Astrocyte (in vitro differentiated cells and primary cell): ENCODE measurements at regions not wholly inside any gene's neighbourhood (a gene's known extent, or its start where the extent isn't known, plus 50 kb on each side); places are given as distances from the start of the nearest gene placed in this dataset.

Source experiments
- DNase-seq: peaks from one replicate; pipeline ENCODE4 v3.0.0-alpha.2; 2010; ENCODE audit warnings: low read depth
- FAIRE-seq: peaks from 2 replicates; lab custom pipeline; 2011; peaks lifted over from hg19 to GRCh38; lab: Jason Lieb, UNC
- H2AFZ ChIP-seq: 2 replicates; pipeline ENCODE4 v1.6.0; 2012; ENCODE audit warnings: low read depth, low read length, inconsistent platforms
- H3K27ac ChIP-seq: 2 replicates; pipeline ENCODE4 v1.5.1; 2011; ENCODE audit warnings: low read depth, low read length, inconsistent platforms
- H3K27me3 ChIP-seq: 2 replicates; pipeline ENCODE4 v1.6.0; 2011; ENCODE audit warnings: low read length, inconsistent platforms; ENCODE audit not compliant: insufficient read depth
- H3K36me3 ChIP-seq: 2 replicates; pipeline ENCODE4 v1.5.1; 2011; ENCODE audit warnings: low read length, inconsistent platforms; ENCODE audit not compliant: insufficient read depth
- H3K4me1 ChIP-seq: 2 replicates; pipeline ENCODE4 v1.5.1; 2011; ENCODE audit warnings: low read length, inconsistent platforms; ENCODE audit not compliant: insufficient read depth
- H3K4me2 ChIP-seq: 2 replicates; pipeline ENCODE4 v1.6.0; 2012; ENCODE audit warnings: low read length, inconsistent platforms
- H3K4me3 ChIP-seq: 2 replicates; pipeline ENCODE4 v1.5.1; 2011; ENCODE audit warnings: low read depth, mild to moderate bottlenecking, low read length, inconsistent platforms; ENCODE audit not compliant: insufficient read depth
- H3K79me2 ChIP-seq: 2 replicates; pipeline ENCODE4 v1.6.0; 2012; ENCODE audit warnings: mild to moderate bottlenecking, low read length, inconsistent platforms; ENCODE audit not compliant: insufficient read depth
- H3K9ac ChIP-seq: 2 replicates; pipeline ENCODE4 v1.6.0; 2012; ENCODE audit warnings: mild to moderate bottlenecking, low read length, inconsistent platforms
- H3K9me3 ChIP-seq: 2 replicates; pipeline ENCODE4 v1.5.1; 2012; ENCODE audit warnings: low read depth, mild to moderate bottlenecking, low read length, inconsistent platforms; ENCODE audit not compliant: insufficient read depth
- H4K20me1 ChIP-seq: 2 replicates; pipeline ENCODE4 v1.6.0; 2012; ENCODE audit warnings: low read length, inconsistent platforms; ENCODE audit not compliant: insufficient read depth
- H3K27ac Mint-ChIP-seq: one replicate; pipeline ENCODE4 v1.8.0; 2021; ENCODE audit warnings: mild to moderate bottlenecking, mixed read lengths; ENCODE audit not compliant: unreplicated experiment
- H3K27me3 Mint-ChIP-seq: one replicate; pipeline ENCODE4 v1.8.0; 2021; ENCODE audit warnings: low read depth, mixed read lengths; ENCODE audit not compliant: unreplicated experiment
- H3K36me3 Mint-ChIP-seq: one replicate; pipeline ENCODE4 v1.8.0; 2021; ENCODE audit warnings: low read depth, mixed read lengths; ENCODE audit not compliant: unreplicated experiment
- H3K4me1 Mint-ChIP-seq: one replicate; pipeline ENCODE4 v1.8.0; 2021; ENCODE audit warnings: low read depth, mixed read lengths; ENCODE audit not compliant: unreplicated experiment
- H3K4me3 Mint-ChIP-seq: one replicate; pipeline ENCODE4 v1.8.0; 2021; ENCODE audit warnings: mild to moderate bottlenecking, moderate library complexity, mixed read lengths; ENCODE audit not compliant: unreplicated experiment
- H3K9me3 Mint-ChIP-seq: one replicate; pipeline ENCODE4 v1.8.0; 2021; ENCODE audit warnings: mild to moderate bottlenecking, mixed read lengths; ENCODE audit not compliant: unreplicated experiment
- CTCF ChIP-seq: IDR thresholded peaks from 2 replicates; pipeline ENCODE4 v1.5.1; 2011; ENCODE audit warnings: low read depth, mild to moderate bottlenecking, inconsistent platforms, low read length, moderate library complexity; ENCODE audit not compliant: insufficient read depth
- EZH2 ChIP-seq: IDR thresholded peaks from 2 replicates; pipeline ENCODE4 v1.6.1; 2012; ENCODE audit warnings: mild to moderate bottlenecking, low read length, inconsistent platforms; ENCODE audit not compliant: insufficient read depth

- H3K27ac Mint-ChIP-seq, result no peak overlapping the region
- FAIRE-seq, result no peak
- no peak overlapping the region for H3K27ac ChIP-seq
- no peaks in the 10 kb centered on the region for H3K4me1 ChIP-seq
- no peaks in the 10 kb centered on the region for H3K9me3 ChIP-seq
- H3K4me3 ChIP-seq, result no peak overlapping the region
- H3K27me3 Mint-ChIP-seq, result no peaks in the 10 kb centered on the region
- no peaks in the 10 kb centered on the region for H3K9me3 Mint-ChIP-seq
- TF ChIP-seq CTCF (no peak), EZH2 (no peak)
- H3K27me3 ChIP-seq, result no peaks in the 10 kb centered on the region
- no peak overlapping the region for H3K4me2 ChIP-seq
- H2AFZ ChIP-seq, result no peak overlapping the region
- no peaks in the 10 kb centered on the region for H3K36me3 ChIP-seq
- H3K9ac ChIP-seq, result no peak overlapping the region
- H3K79me2 ChIP-seq, result no peaks in the 10 kb centered on the region
- H4K20me1 ChIP-seq, result no peaks in the 10 kb centered on the region
- no peaks in the 10 kb centered on the region for H3K36me3 Mint-ChIP-seq
- peaks cover 2% of the 10 kb centered on the region for H3K4me1 Mint-ChIP-seq
- no peak overlapping the region for H3K4me3 Mint-ChIP-seq
- DNase-seq, result no peak
Observed at GRCh38 chr12:103247531-103247930, 248.2 kb downstream of the C12orf42 start.

GRCh38 chr12:103249607-103250006 is 246.2 kb downstream of the C12orf42 start:
- Mint-ChIP-seq H3K27me3 (no peaks in the 10 kb centered on the region), H3K27ac (no peak overlapping the region), H3K36me3 (no peaks in the 10 kb centered on the region), H3K4me3 (no peak overlapping the region), H3K4me1 (peaks cover 2% of the 10 kb centered on the region), H3K9me3 (no peaks in the 10 kb centered on the region)
- Histone ChIP-seq H2AFZ (no peak overlapping the region), H4K20me1 (no peaks in the 10 kb centered on the region), H3K4me2 (no peak overlapping the region), H3K4me1 (no peaks in the 10 kb centered on the region), H3K79me2 (no peaks in the 10 kb centered on the region), H3K36me3 (no peaks in the 10 kb centered on the region), H3K9ac (no peak overlapping the region), H3K27ac (no peak overlapping the region), H3K4me3 (no peak overlapping the region), H3K27me3 (no peaks in the 10 kb centered on the region), H3K9me3 (peaks cover 3% of the 10 kb centered on the region)
- FAIRE-seq, result no peak
- TF ChIP-seq CTCF (no peak), EZH2 (no peak)
- no peak for DNase-seq

- FAIRE-seq, result no peak
- no peaks in the 10 kb centered on the region for H3K36me3 ChIP-seq
- no peak overlapping the region for H2AFZ ChIP-seq
- no peak for TF ChIP-seq CTCF
- no peak for TF ChIP-seq EZH2
- no peak overlapping the region for H3K27ac ChIP-seq
- no peaks in the 10 kb centered on the region for H3K4me1 ChIP-seq
- no peaks in the 10 kb centered on the region for H3K9me3 Mint-ChIP-seq
- no peak for DNase-seq
- peaks cover 3% of the 10 kb centered on the region for H3K9me3 ChIP-seq
- peaks cover 2% of the 10 kb centered on the region for H3K4me1 Mint-ChIP-seq
- H3K27me3 Mint-ChIP-seq, result no peaks in the 10 kb centered on the region
- H3K9ac ChIP-seq, result no peak overlapping the region
- no peaks in the 10 kb centered on the region for H4K20me1 ChIP-seq
- H3K4me3 ChIP-seq, result no peak overlapping the region
- no peaks in the 10 kb centered on the region for H3K27me3 ChIP-seq
- H3K4me3 Mint-ChIP-seq, result no peak overlapping the region
- no peaks in the 10 kb centered on the region for H3K36me3 Mint-ChIP-seq
- no peak overlapping the region for H3K27ac Mint-ChIP-seq
- no peak overlapping the region for H3K4me2 ChIP-seq
- no peaks in the 10 kb centered on the region for H3K79me2 ChIP-seq
Observed at GRCh38 chr12:103250487-103250886, 245.3 kb downstream of the C12orf42 start.
